Upper lobe of left lung (tissue), 6 donors: ENCODE measurements at regions not wholly inside any gene's neighbourhood (a gene's known extent, or its start where the extent isn't known, plus 50 kb on each side); places are given as distances from the start of the nearest gene placed in this dataset.
A peak's percentile ranks its signal among the peaks of the same experiment; 100 is the strongest.

Source experiments
- ATAC-seq, 2 donors: fragments of 200-7000 bp; cut with Tn5 transposase; one replicate each; pipeline ENCODE4 v1.9.1; 2022; ENCODE audit warnings: mild to moderate bottlenecking in 2 of 2, moderate library complexity in 2 of 2; ENCODE audit not compliant: low FRiP score in 2 of 2
- DNase-seq, 2 donors: peaks; one replicate each; pipeline ENCODE4 v3.0.0-alpha.2; 2019 to 2020
- H3K27ac ChIP-seq, 4 donors: fragments of 200-600 bp; sonication (generic); one replicate each; pipeline ENCODE4 v1.5.1; 2016 to 2019
- H3K27me3 ChIP-seq, 4 donors: fragments of 200-600 bp; sonication (generic); one replicate each; pipeline ENCODE4 v1.5.1; 2017 to 2019
- H3K36me3 ChIP-seq, 4 donors: fragments of 200-600 bp; sonication (generic); one replicate each; pipeline ENCODE4 v1.5.1; 2016 to 2019
- H3K4me1 ChIP-seq, 4 donors: fragments of 200-600 bp; sonication (generic); one replicate each; pipeline ENCODE4 v1.5.1; 2018 to 2019
- H3K4me3 ChIP-seq, 4 donors: fragments of 200-600 bp; sonication (generic); one replicate each; pipeline ENCODE4 v1.5.1; 2017 to 2019; ENCODE audit warnings: mild to moderate bottlenecking in 2 of 4, moderate library complexity in 1 of 4
- H3K9me3 ChIP-seq, 4 donors: fragments of 200-600 bp; sonication (generic); one replicate each; pipeline ENCODE4 v1.5.1; 2018 to 2019
- EP300 ChIP-seq, 4 donors: sonication (generic); formaldehyde crosslinking; IDR thresholded peaks; one replicate each; pipeline ENCODE4 v1.5.1; 2017; ENCODE audit warnings: antibody characterized with exemption in 4 of 4, control low read depth in 2 of 4
- POLR2A ChIP-seq, 4 donors: fragments of 450-650 bp; IDR thresholded peaks; one replicate each; pipeline ENCODE4 v1.5.1; 2016 to 2017; ENCODE audit warnings: antibody characterized with exemption in 4 of 4, mild to moderate bottlenecking in 2 of 4
- POLR2AphosphoS5 ChIP-seq, 2 donors: sonication (generic); formaldehyde crosslinking; IDR thresholded peaks; one replicate each; pipeline ENCODE4 v1.5.1; 2017; ENCODE audit warnings: antibody characterized with exemption in 2 of 2
- WGBS, 2 donors: methylation state at CpG; one replicate each; pipeline ENCODE4 v1.1.5; 2017 to 2018; 5-methylcytosine and 5-hydroxymethylcytosine counted together
- TF ChIP-seq, protein P1 (sequence below), 6 experiments: fragments of 450-650 bp in 4 of 6; fragments of 200-600 bp in 2 of 6; sonication (generic) in 2 of 6; IDR thresholded peaks; one replicate each; pipeline ENCODE4 v1.5.1; 2016 to 2019; ENCODE audit warnings: antibody characterized with exemption in 6 of 6
- donor health status: DM: no; HTN: no; CAD: no; lungs with moderate emphysema.
- donor health status: DM: no; HTN: yes; CAD: no; lungs with severe emphysema.

DNA sequence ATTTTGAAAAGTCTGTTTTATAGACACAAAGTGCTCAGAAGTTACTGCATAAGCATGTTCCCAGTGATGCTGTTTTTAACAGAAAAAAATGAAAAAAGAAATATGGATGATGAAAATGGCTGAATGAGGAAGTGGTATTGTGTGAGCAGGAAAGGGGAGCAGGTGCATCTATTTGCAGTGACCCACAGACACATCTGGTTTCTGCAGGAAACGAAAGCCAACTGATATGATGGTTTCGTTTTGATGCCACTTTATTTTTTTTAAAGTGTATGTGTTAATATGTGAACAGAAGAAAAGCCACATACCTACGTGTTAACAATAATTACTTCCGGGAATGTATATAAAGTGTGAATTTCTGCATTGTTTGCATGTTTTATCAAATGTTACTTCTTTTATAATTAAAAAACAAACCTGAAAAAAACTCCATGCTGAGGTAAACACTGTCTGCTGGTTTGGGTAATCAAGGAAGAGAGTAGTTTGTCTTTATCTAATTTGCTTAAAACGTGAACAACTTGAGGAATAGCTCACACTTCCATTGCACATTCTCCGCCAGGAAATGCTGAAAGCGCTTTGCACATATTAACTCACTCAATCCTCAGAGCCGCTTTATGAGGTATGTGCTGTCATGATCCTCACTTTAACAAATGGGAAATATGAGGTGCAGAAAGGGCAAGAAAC lies 1335.9 kb downstream of the TBC1D22A start:
- 34 to 43% methylated on average over 8 of the region's 8 CpGs for WGBS, 2 donors
- TF ChIP-seq EP300 (IDR thresholded peaks at IDR 0.05), result no peak
- no peak for TF ChIP-seq POLR2A (IDR thresholded peaks at IDR 0.05)
- no peak for TF ChIP-seq POLR2AphosphoS5 (IDR thresholded peaks at IDR 0.05)
- Histone ChIP-seq H3K4me3 (no peak overlapping the region), H3K36me3 (no peaks in the 10 kb centered on the region), H3K9me3 (no peaks in the 10 kb centered on the region), H3K27me3 (no peaks in the 10 kb centered on the region), H3K27ac (no peak overlapping the region), H3K4me1 (no peaks in the 10 kb centered on the region)
- ATAC-seq (no peak), DNase-seq (no peak)

DNA sequence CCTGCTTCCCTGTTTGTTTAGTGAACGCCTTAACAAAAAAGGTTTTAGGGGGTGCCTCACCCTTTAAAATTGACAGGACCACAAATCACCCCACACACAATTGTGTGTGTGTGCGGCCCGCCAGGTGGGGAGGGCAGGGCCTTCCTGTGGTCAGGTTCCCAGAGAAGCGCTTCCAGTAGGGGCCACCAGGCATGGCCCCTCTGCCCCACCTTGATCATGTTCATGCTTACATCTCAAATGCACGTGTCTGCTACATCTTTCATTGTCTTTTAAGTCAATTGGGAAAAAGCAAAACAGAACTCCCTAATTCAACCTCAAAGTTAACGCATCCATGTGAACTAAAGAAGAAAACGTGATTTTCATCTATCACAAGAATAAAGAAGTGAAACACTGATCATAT lies 1335.3 kb downstream of the TBC1D22A start:
- no peak for ATAC-seq

DNA sequence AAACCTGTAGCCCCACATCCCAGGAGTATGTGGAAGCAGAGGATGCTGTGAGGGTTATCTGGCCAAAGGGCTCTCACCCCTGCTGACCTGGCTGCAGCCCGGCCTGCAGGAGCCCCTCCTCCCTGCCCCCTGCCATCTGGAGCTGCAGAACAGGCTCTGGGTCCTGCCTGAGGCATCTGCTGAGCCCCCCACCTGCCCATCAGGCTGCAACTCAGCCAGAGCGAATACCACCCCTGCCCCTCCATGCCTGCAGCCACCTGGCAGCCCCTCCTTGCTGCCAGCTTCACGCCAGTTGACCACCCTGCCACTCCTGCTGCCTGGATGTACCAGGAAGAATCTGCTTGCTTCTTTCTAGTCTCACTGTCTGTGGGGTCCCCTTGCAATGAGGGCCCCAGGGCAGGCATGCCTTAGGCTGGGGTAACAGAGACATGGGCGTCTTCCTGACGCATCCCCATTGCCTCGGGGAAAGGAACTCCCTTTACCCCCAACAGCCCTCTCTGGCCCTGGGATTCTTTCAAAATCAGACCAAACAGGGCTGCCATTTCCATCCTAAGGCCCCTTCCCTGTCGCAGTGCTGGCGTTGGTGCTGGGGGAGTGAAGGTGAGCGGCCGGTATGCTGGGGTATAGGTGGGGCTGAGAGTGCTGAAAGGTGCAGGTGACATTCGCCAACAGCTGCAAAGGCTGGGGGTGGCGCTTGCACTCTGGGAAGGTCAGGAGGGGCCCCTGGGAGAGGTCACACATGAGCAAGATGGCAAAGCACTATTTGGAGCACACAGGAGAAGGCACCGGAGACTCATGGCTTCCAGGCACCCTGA lies 1334.6 kb downstream of the TBC1D22A start:
- ATAC-seq (no peak), DNase-seq (peak in 1 of 2 donors; percentile 48)
- 51 to 67% methylated on average over 11 to 12 of the region's 13 CpGs for WGBS, 2 donors
- Histone ChIP-seq H3K27ac (peak overlapping the region in 1 of 4 donors; percentile 4), H3K27me3 (no peaks in the 10 kb centered on the region), H3K4me3 (no peak overlapping the region), H3K4me1 (no peaks in the 10 kb centered on the region), H3K36me3 (no peaks in the 10 kb centered on the region), H3K9me3 (no peaks in the 10 kb centered on the region)
- no peak for TF ChIP-seq EP300 (IDR thresholded peaks at IDR 0.05)
- TF ChIP-seq, protein P1, sequence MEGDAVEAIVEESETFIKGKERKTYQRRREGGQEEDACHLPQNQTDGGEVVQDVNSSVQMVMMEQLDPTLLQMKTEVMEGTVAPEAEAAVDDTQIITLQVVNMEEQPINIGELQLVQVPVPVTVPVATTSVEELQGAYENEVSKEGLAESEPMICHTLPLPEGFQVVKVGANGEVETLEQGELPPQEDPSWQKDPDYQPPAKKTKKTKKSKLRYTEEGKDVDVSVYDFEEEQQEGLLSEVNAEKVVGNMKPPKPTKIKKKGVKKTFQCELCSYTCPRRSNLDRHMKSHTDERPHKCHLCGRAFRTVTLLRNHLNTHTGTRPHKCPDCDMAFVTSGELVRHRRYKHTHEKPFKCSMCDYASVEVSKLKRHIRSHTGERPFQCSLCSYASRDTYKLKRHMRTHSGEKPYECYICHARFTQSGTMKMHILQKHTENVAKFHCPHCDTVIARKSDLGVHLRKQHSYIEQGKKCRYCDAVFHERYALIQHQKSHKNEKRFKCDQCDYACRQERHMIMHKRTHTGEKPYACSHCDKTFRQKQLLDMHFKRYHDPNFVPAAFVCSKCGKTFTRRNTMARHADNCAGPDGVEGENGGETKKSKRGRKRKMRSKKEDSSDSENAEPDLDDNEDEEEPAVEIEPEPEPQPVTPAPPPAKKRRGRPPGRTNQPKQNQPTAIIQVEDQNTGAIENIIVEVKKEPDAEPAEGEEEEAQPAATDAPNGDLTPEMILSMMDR (IDR thresholded peaks at IDR 0.05), result no peak
- no peak for TF ChIP-seq POLR2AphosphoS5 (IDR thresholded peaks at IDR 0.05)
- no peak for TF ChIP-seq POLR2A (IDR thresholded peaks at IDR 0.05)

More for the DNA sequence above, 1335.3 kb downstream of the TBC1D22A start:
- 37 to 53% methylated on average over 6 to 7 of the region's 7 CpGs for WGBS, 2 donors
- no peak for DNase-seq
- Histone ChIP-seq H3K9me3 (no peaks in the 10 kb centered on the region), H3K27ac (peak overlapping the region in 1 of 4 donors; percentile 4), H3K4me1 (no peaks in the 10 kb centered on the region), H3K36me3 (no peaks in the 10 kb centered on the region), H3K4me3 (no peak overlapping the region), H3K27me3 (no peaks in the 10 kb centered on the region)
- TF ChIP-seq POLR2A (IDR thresholded peaks at IDR 0.05), result no peak
- TF ChIP-seq POLR2AphosphoS5 (IDR thresholded peaks at IDR 0.05), result no peak
- TF ChIP-seq, protein P1 (IDR thresholded peaks at IDR 0.05), result no peak

DNA sequence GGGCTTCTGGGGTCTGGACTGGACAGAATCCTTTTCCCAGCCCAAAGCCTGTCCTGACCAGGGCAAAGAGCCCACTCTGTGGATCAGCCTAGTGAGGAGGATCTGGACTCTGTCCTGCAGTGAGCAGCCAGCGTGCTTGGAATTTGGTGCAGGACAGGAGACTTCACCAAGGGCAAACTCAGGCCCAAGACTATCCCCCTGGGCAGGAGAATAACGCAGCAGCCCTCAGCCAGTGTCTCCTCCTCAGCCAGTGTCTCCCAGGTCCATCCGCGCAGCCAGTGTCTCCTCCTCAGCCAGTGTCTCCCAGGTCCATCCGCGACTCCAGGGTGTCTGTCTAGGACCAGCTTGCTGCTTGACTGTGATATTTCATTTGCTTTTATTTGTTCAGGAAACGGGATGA lies 1334.0 kb downstream of the TBC1D22A start:
- no peaks in the 10 kb centered on the region for H3K27me3 ChIP-seq
- TF ChIP-seq POLR2AphosphoS5 (IDR thresholded peaks at IDR 0.05) (no peak), POLR2A (IDR thresholded peaks at IDR 0.05) (no peak), EP300 (IDR thresholded peaks at IDR 0.05) (no peak)
- TF ChIP-seq, protein P1 (IDR thresholded peaks at IDR 0.05), result no peak
- 86 to 91% methylated on average over 5 to 6 of the region's 7 CpGs for WGBS, 2 donors
- H3K4me3 ChIP-seq, result no peak overlapping the region
- DNase-seq (no peak), ATAC-seq (no peak)
- no peaks in the 10 kb centered on the region for H3K36me3 ChIP-seq
- H3K27ac ChIP-seq, result no peak overlapping the region
- H3K9me3 ChIP-seq, result no peaks in the 10 kb centered on the region
- no peaks in the 10 kb centered on the region for H3K4me1 ChIP-seq

DNA sequence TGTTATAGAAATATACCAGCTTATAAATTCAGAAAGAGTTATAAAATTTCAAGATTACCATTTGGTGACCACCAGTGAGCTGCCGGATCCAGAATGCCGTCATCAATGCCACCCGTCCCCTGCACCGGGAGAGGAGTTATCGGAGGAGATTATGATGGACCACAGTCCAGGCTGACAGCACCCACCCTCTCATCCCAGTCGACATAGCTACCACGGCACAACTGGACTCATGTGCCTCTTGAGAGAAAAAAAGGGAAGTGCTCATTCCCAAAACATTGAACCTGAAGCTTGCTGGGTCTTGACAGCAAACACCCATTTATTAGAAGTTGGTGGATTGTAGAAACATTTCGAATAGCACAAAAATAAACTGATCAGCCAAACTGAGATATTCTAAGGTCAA lies 1331.5 kb downstream of the TBC1D22A start:
- no peaks in the 10 kb centered on the region for H3K9me3 ChIP-seq
- TF ChIP-seq, protein P1 (IDR thresholded peaks at IDR 0.05), result no peak
- TF ChIP-seq EP300 (IDR thresholded peaks at IDR 0.05) (no peak), POLR2A (IDR thresholded peaks at IDR 0.05) (no peak), POLR2AphosphoS5 (IDR thresholded peaks at IDR 0.05) (no peak)
- H3K4me3 ChIP-seq, result no peak overlapping the region
- no peak overlapping the region for H3K27ac ChIP-seq
- WGBS, 2 donors, result 73 to 81% methylated on average over 8 of the region's 8 CpGs
- no peak for DNase-seq
- H3K4me1 ChIP-seq, result peaks cover 0 to 3% (median 1%) of the 10 kb centered on the region in 4 donors
- H3K27me3 ChIP-seq, result no peaks in the 10 kb centered on the region
- no peak for ATAC-seq
- no peaks in the 10 kb centered on the region for H3K36me3 ChIP-seq
